ENCODE measurements at regions not wholly inside any gene's neighbourhood (a gene's known extent, or its start where the extent isn't known, plus 50 kb on each side); places are given as distances from the start of the nearest gene placed in this dataset.

DNA sequence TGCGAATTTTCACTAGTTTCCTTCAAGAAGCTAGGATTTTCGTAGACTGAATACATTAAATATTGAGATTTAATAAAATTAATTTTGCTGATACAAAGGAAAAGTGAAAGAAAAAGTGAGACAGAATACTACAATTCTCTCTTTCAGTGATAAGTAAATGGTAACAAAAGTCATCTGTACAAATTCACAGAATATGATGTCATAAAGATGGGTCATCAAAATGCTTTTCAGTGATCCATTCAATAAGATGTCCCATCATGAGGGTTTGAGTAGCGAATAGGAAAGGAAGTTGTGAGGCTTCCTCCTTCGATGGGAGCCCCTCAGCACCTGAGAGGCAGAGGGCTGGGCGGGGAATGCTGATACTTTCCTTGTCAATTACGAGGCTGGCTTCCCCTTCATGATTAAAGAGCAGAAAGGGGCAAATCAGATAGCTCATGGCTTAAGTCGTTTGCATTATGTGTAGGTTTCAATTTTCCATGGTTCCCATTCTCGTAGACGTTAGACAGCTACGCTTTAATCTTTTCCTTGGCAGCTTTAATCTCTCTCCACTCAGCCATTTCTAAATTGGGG, 108.8 kb upstream of the SORBS2 start:
- Histone ChIP-seq H3K27ac (no peak overlapping the region), H3K4me3 (no peak overlapping the region)

DNA sequence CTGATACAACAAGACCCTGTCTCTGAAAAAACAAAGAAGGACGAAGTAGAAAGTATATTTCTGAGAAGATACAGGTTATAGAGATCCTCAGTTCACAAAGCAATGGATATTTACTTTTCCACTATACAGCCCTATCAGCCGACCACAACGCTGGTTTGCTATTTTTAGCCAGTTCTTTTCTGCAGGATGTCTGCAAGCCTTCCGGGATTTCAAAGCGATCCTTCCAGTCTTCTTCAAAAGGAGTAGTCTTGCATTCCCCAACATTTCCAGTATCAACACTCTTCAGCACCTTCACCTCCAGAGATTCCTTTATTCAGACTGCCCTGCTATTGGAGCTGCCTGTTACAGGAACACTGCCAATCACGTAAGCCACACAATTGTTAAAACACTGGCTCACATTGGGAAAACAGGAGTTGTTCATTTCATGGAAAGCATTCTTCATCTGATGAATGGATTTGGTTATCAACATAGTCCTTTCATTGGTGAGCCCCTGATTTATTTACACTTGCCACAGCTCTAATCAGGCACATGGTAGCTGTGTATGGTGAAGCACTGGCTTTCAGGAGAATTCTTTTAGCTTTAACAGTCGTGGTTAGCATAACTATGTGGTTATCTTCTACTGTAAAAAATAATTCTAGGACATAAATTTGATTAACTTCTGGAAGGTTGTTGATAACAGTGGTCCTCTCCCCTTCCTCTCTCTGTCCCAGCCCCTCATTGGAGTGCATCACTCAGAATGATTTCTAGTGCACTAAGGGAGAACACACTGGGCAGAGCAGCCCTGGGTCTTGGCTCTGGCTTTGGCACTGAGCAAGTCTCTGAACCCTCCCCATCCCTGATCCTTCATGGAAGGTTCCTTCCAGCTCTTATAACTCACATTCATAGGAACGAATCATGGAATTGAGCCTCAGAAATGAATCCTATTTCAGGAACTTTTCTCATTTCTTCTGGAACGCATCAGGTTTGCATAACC, 109.9 kb upstream of the SORBS2 start:
- Histone ChIP-seq H3K4me3 (no peak overlapping the region), H3K27ac (no peak overlapping the region)

DNA sequence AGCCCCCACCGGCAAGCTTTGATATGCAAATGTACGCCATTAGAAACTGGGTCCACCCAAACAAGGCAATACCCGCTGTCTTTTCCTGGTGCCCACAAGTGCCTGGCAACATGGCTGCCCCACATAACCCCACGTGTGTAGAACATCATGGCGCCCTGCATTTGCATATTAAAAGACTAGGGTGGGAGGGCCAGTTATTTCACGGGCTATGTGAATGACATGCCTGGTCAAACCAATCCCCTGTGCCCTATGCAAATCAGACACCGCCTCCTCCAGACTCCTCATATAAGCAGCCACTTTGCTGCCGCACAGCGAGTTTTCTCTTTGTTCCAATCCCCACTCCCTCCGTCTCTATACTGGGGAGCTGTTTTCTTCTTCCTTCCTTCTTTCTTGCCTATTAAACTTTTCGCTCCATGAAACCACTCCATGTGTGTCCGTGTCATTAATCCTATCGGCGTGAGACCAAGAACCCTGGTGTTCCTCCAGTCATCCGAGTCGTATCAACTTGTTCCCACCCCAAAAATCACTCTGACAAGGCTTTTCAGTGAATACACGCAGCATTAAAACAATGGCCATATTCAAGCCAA, 112.6 kb upstream of the SORBS2 start:
- Histone ChIP-seq H3K27ac (no peak overlapping the region), H3K4me3 (no peak overlapping the region)

DNA sequence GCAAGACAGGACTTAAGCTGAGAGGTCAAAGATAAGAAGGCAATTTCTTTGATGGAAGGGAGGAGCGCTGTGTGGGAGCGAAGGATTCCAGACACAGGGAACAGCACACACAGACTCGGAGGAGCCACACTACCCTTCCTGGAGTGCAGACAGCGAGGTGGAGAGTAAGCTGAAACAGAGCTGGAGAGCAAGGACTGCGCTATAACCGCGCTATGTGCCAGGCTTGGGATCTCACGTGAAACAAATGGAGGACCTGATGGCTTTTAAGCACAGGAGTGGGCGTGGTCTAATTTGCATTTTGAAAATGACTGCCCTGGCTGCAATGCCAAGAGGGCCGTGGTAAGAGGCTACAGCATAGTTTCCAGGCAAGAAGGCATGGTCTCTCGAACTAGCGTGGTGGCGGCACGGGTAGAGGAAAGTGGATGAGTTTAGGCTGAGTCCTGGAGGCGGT, 113.9 kb upstream of the SORBS2 start:
- Histone ChIP-seq H3K27ac (no peak overlapping the region), H3K4me3 (no peak overlapping the region)

DNA sequence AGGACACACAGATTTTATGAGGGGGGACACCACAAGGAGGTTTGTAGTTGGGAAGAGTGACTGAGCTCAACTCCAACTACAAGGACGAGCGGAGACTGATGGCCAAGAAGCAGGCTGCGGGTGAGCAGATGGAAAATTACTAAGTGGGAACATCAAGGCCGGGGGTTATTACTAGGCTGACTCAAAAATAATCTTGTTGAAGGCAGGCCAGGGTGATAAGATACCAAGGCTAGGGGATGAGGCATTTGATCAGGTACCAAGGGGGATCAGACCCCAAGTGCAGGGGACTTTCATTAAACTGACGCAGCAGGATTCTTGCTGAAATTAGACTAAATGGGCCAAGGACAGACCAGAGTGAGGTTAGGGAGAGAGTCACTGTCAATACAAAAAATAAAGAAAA, 119.4 kb upstream of the SORBS2 start:
- H3K27ac ChIP-seq: no peak overlapping the region
- no peak overlapping the region for H3K4me3 ChIP-seq

DNA sequence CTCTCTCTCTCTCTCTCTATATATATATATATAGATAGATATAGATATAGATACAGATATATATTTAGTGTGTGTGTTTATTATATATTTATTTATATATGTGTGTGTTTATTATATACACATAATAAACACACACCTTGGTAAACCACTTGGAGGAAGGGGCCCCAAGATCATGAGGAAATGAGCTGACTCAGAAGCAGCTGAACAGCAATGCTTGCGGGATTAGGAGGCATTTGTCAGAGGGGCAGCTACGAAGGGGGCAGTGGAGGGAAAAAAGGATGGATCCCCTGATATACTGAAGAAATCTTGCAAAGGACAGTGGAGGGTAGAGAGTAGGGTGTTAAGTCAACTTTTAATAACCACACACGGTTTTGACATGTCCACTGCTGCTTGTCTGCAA, 120.0 kb upstream of the SORBS2 start:
- Histone ChIP-seq H3K4me3 (no peak overlapping the region), H3K27ac (peak overlapping the region in 1 of 21 experiments; percentile 18)

DNA sequence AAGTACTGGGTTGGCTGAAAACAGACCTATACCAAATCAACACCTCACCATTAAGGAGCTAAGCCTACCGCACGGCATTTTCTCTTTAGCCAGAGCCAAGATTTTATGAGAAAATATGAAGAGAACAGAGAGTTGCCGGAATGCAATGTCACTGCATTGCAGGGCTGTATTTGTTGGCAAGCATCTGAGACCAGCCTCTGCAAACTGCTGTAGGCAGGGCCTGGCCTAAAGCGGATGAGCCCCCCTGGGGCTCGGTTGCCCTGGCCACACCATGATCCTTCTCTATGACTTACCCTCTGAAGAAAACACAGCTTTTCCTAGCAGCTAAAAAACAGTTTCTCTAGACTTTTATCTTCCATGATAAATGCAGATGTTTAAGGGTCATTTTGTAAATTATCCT, 120.5 kb upstream of the SORBS2 start:
- Histone ChIP-seq H3K27ac (peak overlapping the region in 1 of 21 experiments; percentile 18), H3K4me3 (no peak overlapping the region)

DNA sequence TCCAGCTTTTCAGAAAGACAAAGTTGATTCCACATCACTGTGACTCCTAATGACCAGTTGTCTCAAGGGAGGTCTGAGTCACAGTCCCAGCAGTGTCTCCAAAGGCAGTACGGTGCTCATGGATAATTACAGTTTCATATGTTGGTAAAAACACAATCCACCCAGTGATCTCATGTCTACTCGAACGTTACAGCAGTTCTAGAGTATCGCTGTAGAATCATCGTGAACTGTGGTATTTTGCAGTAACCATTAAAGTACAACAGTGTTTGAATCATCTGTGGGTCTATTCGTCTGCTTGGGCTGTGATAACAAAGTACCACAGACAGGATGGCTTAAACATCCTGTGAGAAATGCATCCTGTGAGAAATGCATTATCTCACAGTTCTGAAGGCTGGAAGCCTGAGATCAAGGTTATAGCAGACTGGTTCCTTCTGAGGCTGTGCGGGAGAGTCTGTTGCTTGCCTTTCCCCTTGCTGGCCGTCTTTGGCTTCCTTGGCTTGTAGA, 121.1 kb upstream of the SORBS2 start:
- H3K27ac ChIP-seq: peak overlapping the region in 1 of 21 experiments; percentile 5
- no peak overlapping the region for H3K4me3 ChIP-seq

DNA sequence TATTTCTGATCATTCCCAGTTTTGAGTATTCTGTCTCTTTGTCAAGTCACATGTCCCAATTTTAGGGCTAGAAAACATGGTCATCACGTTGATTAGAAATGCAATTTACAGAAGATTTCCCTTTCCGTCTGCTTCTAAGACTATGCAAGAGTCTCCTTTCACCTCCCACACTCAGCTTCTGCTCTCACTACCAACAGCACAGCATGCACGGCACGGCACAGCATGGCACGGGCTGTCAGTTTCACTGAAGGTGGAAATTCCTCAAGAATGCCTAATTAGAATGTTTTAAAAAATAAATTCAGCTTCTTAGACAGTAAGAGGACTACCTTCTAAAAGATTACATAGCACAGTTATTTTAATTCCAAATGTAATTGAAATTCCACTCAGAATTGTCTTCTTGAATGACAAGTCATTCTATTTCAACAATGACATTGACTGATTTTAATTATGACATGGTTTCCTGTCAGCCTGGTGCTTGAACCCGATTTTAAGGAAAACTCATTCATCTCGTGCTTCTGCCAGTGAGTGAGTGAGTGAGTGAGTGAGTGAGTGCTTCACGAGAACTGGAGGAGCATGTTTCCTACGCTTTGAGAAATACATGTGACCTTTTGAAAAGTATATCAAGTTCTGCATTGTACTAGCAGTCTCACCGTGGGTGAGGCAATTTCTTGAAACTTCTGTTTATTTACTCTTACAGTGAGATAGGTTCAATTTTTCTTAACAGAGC, 124.8 kb upstream of the SORBS2 start:
- H3K4me3 ChIP-seq: no peak overlapping the region
- no peak overlapping the region for H3K27ac ChIP-seq

DNA sequence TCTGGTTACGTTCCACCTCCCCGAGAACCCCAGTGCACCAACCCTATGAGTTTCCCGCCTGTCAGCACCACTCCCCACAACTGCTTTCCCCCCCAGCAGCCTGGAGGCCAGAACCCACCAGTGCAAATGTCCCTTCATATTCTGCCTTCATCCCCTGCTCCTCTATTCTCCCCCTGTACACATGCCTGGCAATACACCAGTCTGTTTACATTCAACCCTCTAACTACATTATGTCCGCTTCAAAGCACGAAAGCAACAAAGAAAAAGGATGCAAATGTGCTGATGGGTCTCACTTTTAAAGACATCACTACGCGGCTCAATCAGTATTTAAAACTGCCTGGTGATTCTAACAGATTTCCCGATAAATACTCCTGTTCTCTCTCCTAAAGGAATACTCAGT, 126.7 kb upstream of the SORBS2 start:
- no peak overlapping the region for H3K4me3 ChIP-seq
- no peak overlapping the region for H3K27ac ChIP-seq

DNA sequence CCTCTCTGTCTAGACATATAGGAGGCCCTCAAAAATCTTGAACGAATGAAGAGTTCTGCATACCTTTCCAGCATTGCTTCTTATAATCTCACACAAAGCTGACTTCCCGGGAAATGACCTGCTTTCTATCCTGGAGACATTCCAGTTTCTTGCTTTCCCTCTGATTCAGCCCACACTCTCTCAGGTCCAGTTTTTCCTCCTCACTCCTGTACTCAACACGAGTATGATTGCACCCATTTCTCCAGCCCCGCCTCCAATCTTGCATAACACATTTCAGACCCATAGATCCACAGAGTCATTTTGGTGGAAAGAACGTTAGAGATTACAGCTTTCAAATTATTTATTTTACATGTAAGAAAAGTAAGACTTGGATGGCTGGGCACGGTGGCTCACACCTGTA, 127.5 kb upstream of the TLR3 start:
- Histone ChIP-seq H3K4me3 (no peak overlapping the region), H3K27ac (no peak overlapping the region)

DNA sequence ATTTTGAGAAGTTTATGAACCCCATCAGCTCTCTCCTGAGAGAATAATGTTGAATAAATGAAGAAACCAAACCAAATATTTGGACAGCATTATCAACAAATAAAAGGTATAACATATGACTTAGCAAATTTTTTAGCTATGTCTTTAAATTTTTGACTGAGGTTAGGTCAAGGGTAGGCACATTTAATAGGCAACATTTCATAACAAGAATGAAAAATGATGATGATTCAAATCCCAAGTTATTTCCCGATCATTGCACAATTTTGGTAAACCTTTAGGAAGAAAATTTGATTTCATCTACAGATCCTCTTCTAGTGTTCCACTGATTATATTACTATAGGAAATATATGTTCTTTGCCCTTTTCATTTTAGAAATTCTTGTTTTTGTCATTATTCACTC, 123.7 kb upstream of the TLR3 start:
- no peak overlapping the region for H3K27ac ChIP-seq
- H3K4me3 ChIP-seq: no peak overlapping the region

DNA sequence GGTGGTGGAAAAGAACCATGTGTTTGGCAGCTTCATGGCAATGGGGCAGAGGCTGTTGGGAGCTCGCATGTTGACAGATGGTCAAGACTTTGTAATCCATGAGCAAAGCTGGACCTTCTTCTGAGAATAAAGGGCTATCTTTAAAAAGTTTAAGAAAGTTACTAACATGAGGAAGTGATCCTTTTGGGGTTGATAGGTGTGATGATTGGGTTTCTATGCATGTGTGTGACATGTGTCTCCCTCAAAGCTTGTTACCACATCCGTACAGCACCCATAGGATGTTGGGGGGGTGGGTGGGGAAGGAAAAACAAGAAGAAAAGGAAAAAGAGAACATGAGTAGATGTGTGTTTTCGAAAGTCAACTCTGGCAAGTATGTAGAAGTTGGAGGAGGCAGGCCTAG, 123.0 kb upstream of the TLR3 start:
- Histone ChIP-seq H3K27ac (no peak overlapping the region), H3K4me3 (no peak overlapping the region)

DNA sequence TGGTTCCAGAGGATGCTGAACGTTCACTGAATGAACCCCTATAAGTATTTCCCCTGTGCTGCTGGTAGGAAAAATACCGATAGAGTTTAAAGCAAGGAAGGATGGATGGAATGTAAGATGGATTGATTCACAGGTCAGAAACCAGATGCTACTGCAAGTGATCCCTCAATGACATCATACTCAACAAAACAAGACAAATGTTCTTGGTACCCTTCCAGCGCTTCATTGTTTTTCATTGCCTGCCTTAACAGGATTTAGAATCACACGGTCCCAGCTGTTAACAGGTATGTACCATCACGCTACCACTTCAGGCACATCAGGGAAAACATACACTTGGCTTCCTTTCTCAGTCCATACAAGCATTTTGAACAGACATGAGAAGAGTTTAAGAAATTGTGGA, 118.1 kb upstream of the TLR3 start:
- no peak overlapping the region for H3K27ac ChIP-seq
- no peak overlapping the region for H3K4me3 ChIP-seq

DNA sequence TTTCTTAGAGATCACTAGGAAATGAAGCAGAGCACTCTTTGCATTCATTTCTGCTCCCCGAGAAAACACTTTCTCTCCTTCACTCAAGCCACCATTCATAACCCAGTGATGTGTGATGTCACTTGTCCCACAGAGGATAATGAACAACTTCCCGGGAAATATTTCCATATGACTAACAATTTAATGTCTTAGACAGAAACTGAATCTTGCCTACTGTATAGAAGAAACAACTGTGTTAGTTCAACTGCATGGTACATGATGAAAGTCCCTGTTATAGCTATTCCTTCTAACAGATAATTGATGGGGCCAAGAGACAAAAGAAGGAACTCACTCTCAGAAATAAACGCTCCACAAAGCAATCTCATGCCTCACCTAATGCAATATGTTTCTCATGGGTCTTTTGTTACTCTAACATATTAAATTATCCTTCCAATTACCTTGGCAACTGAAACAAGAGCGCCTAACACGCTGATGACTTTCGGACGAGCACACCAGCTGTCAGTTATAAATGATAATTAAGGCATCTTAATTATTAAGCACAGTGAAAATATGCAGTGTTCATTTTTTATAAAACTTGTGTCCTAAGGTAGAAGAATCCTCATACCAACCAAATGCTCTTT, 113.7 kb upstream of the TLR3 start:
- Histone ChIP-seq H3K27ac (no peak overlapping the region), H3K4me3 (no peak overlapping the region)

DNA sequence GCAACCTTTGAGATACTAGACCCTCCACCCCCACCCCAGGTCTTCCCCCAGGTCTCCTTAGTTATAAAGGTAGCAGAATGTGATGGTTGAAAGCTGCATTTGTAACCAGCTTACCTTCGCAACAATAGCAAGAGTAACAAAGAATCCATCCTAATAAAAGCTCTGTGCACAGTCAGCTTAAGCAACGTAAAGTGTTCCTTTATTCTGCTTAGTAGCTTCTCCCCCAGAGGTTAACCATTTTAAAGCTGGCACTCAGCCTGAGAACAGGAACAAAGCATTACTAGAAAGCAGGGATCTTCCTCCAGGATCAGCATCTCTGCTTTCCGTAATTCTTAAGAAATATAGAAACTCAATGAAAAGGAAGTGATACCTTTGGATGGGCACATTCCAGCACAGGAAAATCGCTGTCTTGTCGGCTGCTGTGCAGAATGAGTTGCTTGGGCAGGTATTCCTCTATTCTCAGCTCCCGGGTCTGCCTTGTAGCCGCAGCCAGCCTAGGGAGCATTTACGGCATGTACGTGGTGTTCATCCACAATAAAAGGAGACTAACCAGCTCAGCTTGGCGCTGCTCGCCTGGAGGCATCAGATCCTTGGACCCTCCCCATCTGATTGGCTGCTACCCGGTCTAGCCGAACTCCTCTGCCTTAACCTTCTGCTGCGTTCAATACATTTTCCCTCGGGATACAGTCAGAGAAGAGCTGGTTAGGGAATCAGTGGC, 113.0 kb upstream of the TLR3 start:
- Histone ChIP-seq H3K4me3 (no peak overlapping the region), H3K27ac (no peak overlapping the region)

DNA sequence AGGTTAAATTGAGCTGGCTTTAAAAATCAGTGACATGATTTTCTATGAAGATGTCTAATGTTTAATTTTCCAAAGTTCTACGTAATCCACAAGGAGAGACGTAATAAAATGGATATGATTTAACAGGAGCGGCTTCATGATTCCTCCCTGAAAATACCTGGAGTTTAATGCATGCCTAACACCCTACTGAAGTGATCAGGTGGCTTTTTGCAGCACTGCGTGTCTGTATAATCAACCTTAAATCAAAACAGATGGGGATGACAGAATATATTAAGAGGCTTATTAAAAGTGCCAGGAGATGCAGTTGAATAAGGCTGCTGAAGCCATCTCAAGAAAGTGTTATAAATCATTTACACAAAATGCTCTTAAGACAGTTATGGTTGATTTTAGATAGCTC, 112.4 kb upstream of the TLR3 start:
- Histone ChIP-seq H3K4me3 (no peak overlapping the region), H3K27ac (no peak overlapping the region)

DNA sequence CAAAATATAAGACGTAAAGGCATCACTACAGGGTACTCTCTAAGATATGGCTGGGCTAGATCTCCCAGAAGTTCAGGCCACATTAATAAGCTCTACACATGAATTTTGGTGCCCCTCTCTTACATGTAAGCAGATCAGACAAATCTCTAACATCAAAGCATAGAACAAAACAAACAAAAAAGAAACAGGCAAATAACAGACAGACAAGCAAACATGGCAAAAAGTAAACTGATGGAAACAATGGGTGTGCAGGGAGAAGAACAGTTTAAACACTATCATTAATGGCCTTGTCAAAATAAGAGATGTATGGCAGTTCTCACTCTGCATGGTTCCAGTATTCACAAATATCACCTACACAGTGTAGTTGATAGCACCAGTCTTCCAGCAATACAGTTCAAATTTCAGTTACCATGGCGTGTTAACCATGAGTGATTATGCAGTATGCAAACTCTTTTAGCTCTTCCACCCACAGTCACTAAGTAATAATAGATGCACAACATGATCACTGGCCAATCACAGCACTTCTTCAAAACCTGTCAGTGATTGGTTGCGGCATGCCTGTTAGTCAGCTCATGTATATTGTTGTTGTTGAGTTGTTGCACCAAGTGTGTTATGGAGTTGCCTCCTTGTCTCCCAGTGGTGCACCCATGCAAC, 110.7 kb upstream of the TLR3 start:
- no peak overlapping the region for H3K4me3 ChIP-seq
- H3K27ac ChIP-seq: no peak overlapping the region

All from skin epidermis (tissue), 12 donors.